H9 (cell line): ENCODE measurements at regions not wholly inside any gene's neighbourhood (a gene's known extent, or its start where the extent isn't known, plus 50 kb on each side); places are given as distances from the start of the nearest gene placed in this dataset.

Source experiments
- DNase-seq: peaks from one replicate; pipeline ENCODE4 v3.0.0-alpha.2; 2017
- H2AFZ ChIP-seq: one replicate; pipeline ENCODE4 v1.6.1; 2013; ENCODE audit warnings: mild to moderate bottlenecking, low read length, control low read depth, moderate library complexity
- H2AK5ac ChIP-seq: 2 replicates; pipeline ENCODE4 v1.6.1; 2013; ENCODE audit warnings: low read length, control low read depth, mixed read lengths; ENCODE audit not compliant: insufficient read length
- H2BK120ac ChIP-seq: one replicate; pipeline ENCODE4 v1.6.1; 2013; ENCODE audit warnings: low read depth, mild to moderate bottlenecking, low read length, control low read depth, inconsistent platforms; ENCODE audit not compliant: poor library complexity, severe bottlenecking
- H2BK12ac ChIP-seq: 2 replicates; pipeline ENCODE4 v1.6.1; 2013; ENCODE audit warnings: low read length, control low read depth, mixed read lengths, low read depth; ENCODE audit not compliant: insufficient read length
- H2BK15ac ChIP-seq: 2 replicates; pipeline ENCODE4 v1.6.1; 2013; ENCODE audit warnings: low read depth, low read length, control low read depth
- H2BK20ac ChIP-seq: one replicate; pipeline ENCODE4 v1.6.1; 2013; ENCODE audit warnings: low read depth, mild to moderate bottlenecking, low read length, control low read depth, inconsistent platforms; ENCODE audit not compliant: poor library complexity, severe bottlenecking
- H2BK5ac ChIP-seq: 2 replicates; pipeline ENCODE4 v1.6.1; 2013; ENCODE audit warnings: low read length, control low read depth, mixed read lengths; ENCODE audit not compliant: insufficient read length
- H3K14ac ChIP-seq: 2 replicates; pipeline ENCODE4 v1.6.1; 2013; ENCODE audit warnings: low read length, control low read depth; ENCODE audit not compliant: insufficient read depth
- H3K18ac ChIP-seq: 2 replicates; pipeline ENCODE4 v1.6.1; 2013; ENCODE audit warnings: low read depth, mild to moderate bottlenecking, mixed read lengths, low read length, control low read depth; ENCODE audit not compliant: insufficient read length
- H3K23ac ChIP-seq: 2 replicates; pipeline ENCODE4 v1.6.1; 2013; ENCODE audit warnings: low read length, control low read depth, mixed read lengths, low read depth; ENCODE audit not compliant: insufficient read length
- H3K23me2 ChIP-seq: 2 replicates; pipeline ENCODE4 v1.6.1; 2013; ENCODE audit warnings: low read depth, mild to moderate bottlenecking, mixed read lengths, low read length, control low read depth; ENCODE audit not compliant: insufficient read length, poor library complexity, severe bottlenecking
- H3K27ac ChIP-seq: 2 replicates; pipeline ENCODE4 v1.5.1; 2013; ENCODE audit warnings: low read length, control low read depth, mixed read lengths, low read depth; ENCODE audit not compliant: insufficient read length
- H3K27me3 ChIP-seq: 2 replicates; pipeline ENCODE4 v1.6.1; 2013; ENCODE audit warnings: low read length, control low read depth, inconsistent platforms; ENCODE audit not compliant: insufficient read depth
- H3K4ac ChIP-seq: 2 replicates; pipeline ENCODE4 v1.6.1; 2013; ENCODE audit warnings: low read depth, mild to moderate bottlenecking, control low read depth, inconsistent platforms, low read length, moderate library complexity
- H3K4me1 ChIP-seq: 2 replicates; pipeline ENCODE4 v1.6.1; 2013; ENCODE audit warnings: low read length, control low read depth, inconsistent platforms; ENCODE audit not compliant: insufficient read depth
- H3K4me2 ChIP-seq: 2 replicates; pipeline ENCODE4 v1.6.1; 2013; ENCODE audit warnings: low read length, control low read depth, mixed read lengths; ENCODE audit not compliant: insufficient read length, insufficient read depth
- H3K56ac ChIP-seq: 2 replicates; pipeline ENCODE4 v1.6.1; 2013; ENCODE audit warnings: low read depth, mild to moderate bottlenecking, mixed read lengths, low read length, control low read depth; ENCODE audit not compliant: insufficient read length
- H3K79me1 ChIP-seq: 2 replicates; pipeline ENCODE4 v1.6.1; 2013; ENCODE audit warnings: low read depth, mild to moderate bottlenecking, moderate library complexity, low read length, control low read depth, inconsistent platforms; ENCODE audit not compliant: insufficient read depth, poor library complexity, severe bottlenecking
- H3K79me2 ChIP-seq: 2 replicates; pipeline ENCODE4 v1.6.1; 2013; ENCODE audit warnings: low read length, control low read depth, inconsistent platforms; ENCODE audit not compliant: insufficient read depth
- H3K9ac ChIP-seq: 2 replicates; pipeline ENCODE4 v1.6.1; 2013; ENCODE audit warnings: low read length, control low read depth, mixed read lengths; ENCODE audit not compliant: insufficient read length; ENCODE audit errors: extremely low read depth
- H3K9me3 ChIP-seq: one replicate; pipeline ENCODE4 v1.6.1; 2013; ENCODE audit warnings: low read depth, low read length, inconsistent platforms; ENCODE audit not compliant: control insufficient read depth
- H3T11ph ChIP-seq: one replicate; pipeline ENCODE4 v1.6.1; 2013; ENCODE audit warnings: mild to moderate bottlenecking, low read length, control low read depth, inconsistent platforms
- H4K20me1 ChIP-seq: one replicate; pipeline ENCODE4 v1.6.1; 2013; ENCODE audit not compliant: control insufficient read depth, insufficient read length, insufficient read depth
- H4K5ac ChIP-seq: 2 replicates; pipeline ENCODE4 v1.6.1; 2013; ENCODE audit warnings: low read depth, mild to moderate bottlenecking, mixed read lengths, low read length, control low read depth; ENCODE audit not compliant: insufficient read length
- H4K8ac ChIP-seq: replicated peaks from 2 replicates; pipeline ENCODE4 v1.6.1; 2013; ENCODE audit warnings: low read length, control low read depth, mixed read lengths, low read depth; ENCODE audit not compliant: insufficient read length
- H4K91ac ChIP-seq: 2 replicates; pipeline ENCODE4 v1.6.1; 2013; ENCODE audit warnings: low read depth, mild to moderate bottlenecking, moderate library complexity, mixed read lengths, low read length, control low read depth; ENCODE audit not compliant: insufficient read length
- H3K27ac Mint-ChIP-seq, 3 experiments: 2 replicates in 2 of 3; 3 replicates in 1 of 3; pipeline ENCODE4 v1.8.0; 2020 to 2021; ENCODE audit warnings: mixed read lengths in 3 of 3, mild to moderate bottlenecking in 1 of 3, moderate library complexity in 1 of 3
- H3K27me3 Mint-ChIP-seq: 2 replicates; pipeline ENCODE4 v1.8.0; 2021; ENCODE audit warnings: low read depth, mild to moderate bottlenecking, moderate library complexity, mixed read lengths
- H3K36me3 Mint-ChIP-seq, 3 experiments: 2 replicates in 2 of 3; 3 replicates in 1 of 3; pipeline ENCODE4 v1.8.0; 2020 to 2021; ENCODE audit warnings: low read depth in 3 of 3, mixed read lengths in 3 of 3; ENCODE audit not compliant: insufficient read depth in 1 of 3
- H3K4me1 Mint-ChIP-seq, 2 experiments: 2 replicates each; pipeline ENCODE4 v1.8.0; 2020; ENCODE audit warnings: mixed read lengths in 2 of 2
- H3K4me3 Mint-ChIP-seq, 2 experiments: 2 replicates in 1 of 2; 3 replicates in 1 of 2; pipeline ENCODE4 v1.8.0; 2020 to 2021; ENCODE audit warnings: mild to moderate bottlenecking in 2 of 2, mixed read lengths in 2 of 2, moderate library complexity in 1 of 2
- H3K9me3 Mint-ChIP-seq, 2 experiments: 2 replicates in 1 of 2; 3 replicates in 1 of 2; pipeline ENCODE4 v1.8.0; 2020; ENCODE audit warnings: mild to moderate bottlenecking in 2 of 2, mixed read lengths in 2 of 2, moderate library complexity in 1 of 2
- WGBS: extraction: QIAGEN DNeasy Blood & Tissue Kit; methylation state at CpG from one replicate; pipeline ENCODE4 v1.1.7; 2013; ENCODE audit warnings: missing lambda C conversion rate, low lambda C conversion rate, mixed read lengths; ENCODE audit not compliant: insufficient read length; ENCODE audit errors: extremely low coverage; 5-methylcytosine and 5-hydroxymethylcytosine counted together
- TF ChIP-seq, protein P1 (sequence below): fragments of 200-600 bp; sonication (generic); conservative IDR thresholded peaks from 3 replicates; pipeline ENCODE4 v1.8.0; 2021; ENCODE audit warnings: antibody characterized with exemption, mild to moderate bottlenecking

DNA sequence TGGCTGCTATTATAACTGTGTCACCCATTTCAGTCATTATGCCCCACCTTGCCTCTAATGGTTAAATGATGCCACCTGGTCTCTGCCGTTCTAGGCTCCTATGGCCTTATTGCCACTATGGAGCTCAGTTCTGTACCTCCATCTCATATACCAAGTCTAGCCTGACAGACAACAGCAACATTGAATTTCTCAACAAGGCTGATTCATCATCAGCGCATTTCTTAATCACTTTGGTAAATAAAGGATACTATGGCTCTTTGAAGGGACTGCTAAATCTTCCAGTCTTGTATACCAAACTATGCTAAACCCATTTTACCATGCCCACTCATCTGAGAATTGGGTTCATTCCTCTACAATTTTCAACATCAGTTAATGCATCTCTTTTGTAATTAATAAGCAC, 784.5 kb upstream of the CELF4 start:
- Histone ChIP-seq H2BK12ac (no peak overlapping the region), H3K18ac (no peak overlapping the region), H4K8ac (no peak overlapping the region), H3K27me3 (no peaks in the 10 kb centered on the region), H4K20me1 (no peaks in the 10 kb centered on the region), H4K5ac (no peak overlapping the region), H4K91ac (no peak overlapping the region), H3K4ac (no peak overlapping the region), H2BK20ac (no peak overlapping the region), H3T11ph (no peak overlapping the region), H2BK5ac (no peak overlapping the region), H3K27ac (no peak overlapping the region), H2BK15ac (no peak overlapping the region), H2AK5ac (no peak overlapping the region), H3K9ac (no peak overlapping the region), H3K79me1 (no peaks in the 10 kb centered on the region), H3K56ac (no peak overlapping the region), H3K79me2 (no peaks in the 10 kb centered on the region), H3K9me3 (no peaks in the 10 kb centered on the region), H2BK120ac (no peak overlapping the region), H3K4me2 (no peak overlapping the region), H3K23me2 (no peaks in the 10 kb centered on the region), H3K14ac (no peak overlapping the region), H3K23ac (no peak overlapping the region), H3K4me1 (no peaks in the 10 kb centered on the region), H2AFZ (no peak overlapping the region)
- no peak for DNase-seq
- TF ChIP-seq, protein P1, sequence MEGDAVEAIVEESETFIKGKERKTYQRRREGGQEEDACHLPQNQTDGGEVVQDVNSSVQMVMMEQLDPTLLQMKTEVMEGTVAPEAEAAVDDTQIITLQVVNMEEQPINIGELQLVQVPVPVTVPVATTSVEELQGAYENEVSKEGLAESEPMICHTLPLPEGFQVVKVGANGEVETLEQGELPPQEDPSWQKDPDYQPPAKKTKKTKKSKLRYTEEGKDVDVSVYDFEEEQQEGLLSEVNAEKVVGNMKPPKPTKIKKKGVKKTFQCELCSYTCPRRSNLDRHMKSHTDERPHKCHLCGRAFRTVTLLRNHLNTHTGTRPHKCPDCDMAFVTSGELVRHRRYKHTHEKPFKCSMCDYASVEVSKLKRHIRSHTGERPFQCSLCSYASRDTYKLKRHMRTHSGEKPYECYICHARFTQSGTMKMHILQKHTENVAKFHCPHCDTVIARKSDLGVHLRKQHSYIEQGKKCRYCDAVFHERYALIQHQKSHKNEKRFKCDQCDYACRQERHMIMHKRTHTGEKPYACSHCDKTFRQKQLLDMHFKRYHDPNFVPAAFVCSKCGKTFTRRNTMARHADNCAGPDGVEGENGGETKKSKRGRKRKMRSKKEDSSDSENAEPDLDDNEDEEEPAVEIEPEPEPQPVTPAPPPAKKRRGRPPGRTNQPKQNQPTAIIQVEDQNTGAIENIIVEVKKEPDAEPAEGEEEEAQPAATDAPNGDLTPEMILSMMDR = no peak
- no peaks in the 10 kb centered on the region; a peak in 1 of 5 replicates for H3K9me3 Mint-ChIP-seq
- H3K4me1 Mint-ChIP-seq = no peaks in the 10 kb centered on the region
- H3K27ac Mint-ChIP-seq = no peak overlapping the region
- WGBS = no CpG with 5 or more reads among the region's 2 CpGs
- H3K27me3 Mint-ChIP-seq = no peaks in the 10 kb centered on the region
- H3K36me3 Mint-ChIP-seq = no peaks in the 10 kb centered on the region
- no peak overlapping the region for H3K4me3 Mint-ChIP-seq
